ENCODE measurements at regions not wholly inside any gene's neighbourhood (a gene's known extent, or its start where the extent isn't known, plus 50 kb on each side); places are given as distances from the start of the nearest gene placed in this dataset.

- TF ChIP-seq CTCF (IDR thresholded peaks at IDR 0.05) (no peak), POLR2A (IDR thresholded peaks at IDR 0.05) (no peak)
Measured at GRCh38 chr4:26015906-26016305, 101.9 kb downstream of the SMIM20 start.

Measured in vagina (tissue), 2 donors.